ENCODE measurements at regions not wholly inside any gene's neighbourhood (a gene's known extent, or its start where the extent isn't known, plus 50 kb on each side); places are given as distances from the start of the nearest gene placed in this dataset.

DNA sequence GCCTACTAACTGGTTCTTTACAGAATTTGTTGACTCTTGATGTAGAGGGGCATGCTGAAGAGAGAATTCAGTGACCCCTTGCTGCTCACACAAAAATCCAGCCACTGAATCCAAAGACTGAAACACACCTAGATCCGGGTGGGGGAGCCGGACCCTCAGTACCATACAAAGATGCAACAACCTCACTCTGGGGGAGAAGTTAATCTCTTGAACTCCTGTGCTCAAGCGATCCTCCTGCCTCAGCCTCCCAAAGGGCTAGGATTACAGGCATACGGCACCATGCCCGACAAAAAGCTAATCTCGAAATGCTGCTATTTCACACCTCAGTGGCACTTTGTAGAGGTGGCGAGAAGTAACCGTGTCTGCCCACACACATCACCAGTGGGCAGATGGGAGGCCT, 88.8 kb upstream of the HELT start:
- no peak for ATAC-seq
- Histone ChIP-seq H3K4me1 (no peaks in the 10 kb centered on the region), H3K36me3 (replicated peaks in 1 of 2; ENCODE audit: insufficient read depth in 1 of 2, low read depth in 2 of 2) (no peaks in the 10 kb centered on the region), H3K27me3 (no peaks in the 10 kb centered on the region), H3K4me3 (no peak overlapping the region), H3K9me3 (no peaks in the 10 kb centered on the region), H3K27ac (no peak overlapping the region)
- intact Hi-C loops (cut with DNase I) = no loop called here
- 91 to 95% methylated on average over 8 of the region's 8 CpGs for whole genome bisulfite sequencing, 2 donors
- no peak for DNase-seq
- no peak for TF ChIP-seq POLR2A (IDR thresholded peaks at IDR 0.05)
- TF ChIP-seq, protein P1, sequence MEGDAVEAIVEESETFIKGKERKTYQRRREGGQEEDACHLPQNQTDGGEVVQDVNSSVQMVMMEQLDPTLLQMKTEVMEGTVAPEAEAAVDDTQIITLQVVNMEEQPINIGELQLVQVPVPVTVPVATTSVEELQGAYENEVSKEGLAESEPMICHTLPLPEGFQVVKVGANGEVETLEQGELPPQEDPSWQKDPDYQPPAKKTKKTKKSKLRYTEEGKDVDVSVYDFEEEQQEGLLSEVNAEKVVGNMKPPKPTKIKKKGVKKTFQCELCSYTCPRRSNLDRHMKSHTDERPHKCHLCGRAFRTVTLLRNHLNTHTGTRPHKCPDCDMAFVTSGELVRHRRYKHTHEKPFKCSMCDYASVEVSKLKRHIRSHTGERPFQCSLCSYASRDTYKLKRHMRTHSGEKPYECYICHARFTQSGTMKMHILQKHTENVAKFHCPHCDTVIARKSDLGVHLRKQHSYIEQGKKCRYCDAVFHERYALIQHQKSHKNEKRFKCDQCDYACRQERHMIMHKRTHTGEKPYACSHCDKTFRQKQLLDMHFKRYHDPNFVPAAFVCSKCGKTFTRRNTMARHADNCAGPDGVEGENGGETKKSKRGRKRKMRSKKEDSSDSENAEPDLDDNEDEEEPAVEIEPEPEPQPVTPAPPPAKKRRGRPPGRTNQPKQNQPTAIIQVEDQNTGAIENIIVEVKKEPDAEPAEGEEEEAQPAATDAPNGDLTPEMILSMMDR (IDR thresholded peaks at IDR 0.05) = no peak

DNA sequence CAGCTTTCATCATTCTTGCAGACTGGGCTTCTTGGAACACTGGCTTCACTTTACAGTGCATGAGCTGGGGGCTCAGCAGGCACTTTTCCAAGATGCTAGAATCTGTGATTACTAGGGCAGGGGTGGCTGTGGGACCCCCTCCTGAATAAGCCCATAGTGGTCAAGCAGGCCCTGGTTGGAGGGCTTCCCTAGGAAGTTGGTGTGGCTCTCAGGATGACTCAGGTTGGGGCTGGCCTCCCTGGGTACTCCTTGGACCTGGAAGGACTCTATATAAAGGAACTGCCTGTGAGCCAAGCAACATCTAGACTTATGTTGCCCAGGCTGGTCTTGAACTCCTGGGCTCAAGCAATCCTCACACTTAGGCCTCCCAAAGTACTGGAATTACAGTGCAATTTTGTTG, 88.3 kb upstream of the HELT start:
- Histone ChIP-seq H3K4me1 (no peaks in the 10 kb centered on the region), H3K9me3 (no peaks in the 10 kb centered on the region), H3K27me3 (no peaks in the 10 kb centered on the region), H3K4me3 (no peak overlapping the region), H3K36me3 (replicated peaks in 1 of 2; ENCODE audit: insufficient read depth in 1 of 2, low read depth in 2 of 2) (no peaks in the 10 kb centered on the region), H3K27ac (no peak overlapping the region)
- DNase-seq (no peak), ATAC-seq (no peak)
- TF ChIP-seq, protein P1 (IDR thresholded peaks at IDR 0.05) = no peak
- TF ChIP-seq POLR2A (IDR thresholded peaks at IDR 0.05) = no peak
- intact Hi-C loops (cut with DNase I) = no loop called here

DNA sequence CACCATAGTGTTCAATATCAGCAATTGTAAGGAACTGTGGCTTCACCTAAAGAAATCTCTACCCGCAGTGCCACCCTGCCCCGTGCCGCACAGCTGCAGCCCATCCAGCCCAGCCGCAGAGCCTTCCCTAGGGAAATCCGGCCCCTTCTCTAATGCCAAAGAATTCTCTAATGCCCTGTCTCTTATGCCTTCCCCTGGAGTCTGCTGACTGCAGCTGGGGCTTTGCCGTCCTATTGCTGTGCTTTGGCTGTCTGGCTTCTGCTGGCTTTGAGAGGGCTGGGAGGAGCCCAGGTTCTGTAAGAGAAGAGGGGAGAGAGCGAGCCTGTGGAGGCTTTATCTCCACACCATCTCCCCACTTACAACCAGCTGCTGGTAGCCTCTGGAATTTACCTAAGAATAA, 85.9 kb upstream of the HELT start:
- Histone ChIP-seq H3K36me3 (replicated peaks in 1 of 2; ENCODE audit: insufficient read depth in 1 of 2, low read depth in 2 of 2) (no peaks in the 10 kb centered on the region), H3K27me3 (no peaks in the 10 kb centered on the region), H3K27ac (no peak overlapping the region), H3K9me3 (no peaks in the 10 kb centered on the region), H3K4me3 (no peak overlapping the region), H3K4me1 (peaks cover 9% of the 10 kb centered on the region)
- no peak for TF ChIP-seq POLR2A (IDR thresholded peaks at IDR 0.05)
- TF ChIP-seq, protein P1 (IDR thresholded peaks at IDR 0.05) = no peak
- ATAC-seq (no peak), DNase-seq (no peak)
- intact Hi-C loops (cut with DNase I) = no loop called here
- 68 to 83% methylated on average over 7 of the region's 7 CpGs for WGBS, 2 donors

DNA sequence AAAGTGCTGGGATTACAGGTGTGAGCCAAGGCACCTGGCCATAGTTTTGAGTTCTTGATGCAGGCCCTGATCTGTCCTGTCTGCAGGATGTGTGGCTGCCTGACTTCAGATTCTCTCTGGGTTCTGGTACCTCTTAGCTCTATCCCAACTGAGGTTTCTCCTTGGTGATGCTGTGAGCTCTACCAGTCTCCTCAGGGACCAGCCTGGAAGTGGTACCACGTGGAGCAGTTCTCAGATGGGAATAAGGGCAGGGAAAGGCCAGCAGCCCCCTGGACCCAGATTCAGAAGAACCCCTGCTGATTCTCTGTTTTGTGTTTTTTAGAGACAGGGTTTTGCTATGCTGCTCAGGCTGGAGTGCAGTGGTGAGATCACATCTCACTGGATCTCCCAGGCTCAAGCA, 85.0 kb upstream of the HELT start:
- ATAC-seq (no peak), DNase-seq (no peak)
- Histone ChIP-seq H3K4me1 (peaks cover 11% of the 10 kb centered on the region), H3K4me3 (no peak overlapping the region), H3K9me3 (no peaks in the 10 kb centered on the region), H3K27me3 (no peaks in the 10 kb centered on the region), H3K27ac (no peak overlapping the region), H3K36me3 (replicated peaks in 1 of 2; ENCODE audit: insufficient read depth in 1 of 2, low read depth in 2 of 2) (no peaks in the 10 kb centered on the region)
- WGBS, 2 donors = 63 to 71% methylated on average over 1 of the region's 1 CpG
- intact Hi-C loops (cut with DNase I) = no loop called here
- TF ChIP-seq, protein P1 (IDR thresholded peaks at IDR 0.05) = no peak
- no peak for TF ChIP-seq POLR2A (IDR thresholded peaks at IDR 0.05)

DNA sequence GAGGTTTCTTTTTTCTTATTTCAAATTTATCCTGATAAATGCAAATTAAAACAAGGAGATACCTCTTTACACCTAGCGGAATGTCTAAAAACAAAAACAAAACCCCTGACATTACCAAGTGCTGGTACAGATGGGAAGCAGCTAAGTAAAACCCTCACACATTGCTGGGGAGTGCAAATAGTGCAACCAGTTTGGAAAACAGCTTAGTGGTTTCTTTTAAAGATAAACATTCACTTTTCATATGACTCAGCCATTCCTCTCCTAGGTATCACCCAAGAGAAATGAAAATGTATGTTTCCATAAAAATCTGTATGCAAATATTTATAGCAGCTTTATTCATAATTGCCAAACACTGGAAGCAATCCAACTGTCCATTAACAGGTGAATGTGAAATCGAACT, 84.1 kb upstream of the HELT start:
- Histone ChIP-seq H3K36me3 (replicated peaks in 1 of 2; ENCODE audit: insufficient read depth in 1 of 2, low read depth in 2 of 2) (no peaks in the 10 kb centered on the region), H3K27ac (no peak overlapping the region), H3K4me1 (peaks cover 11% of the 10 kb centered on the region), H3K4me3 (no peak overlapping the region), H3K9me3 (no peaks in the 10 kb centered on the region), H3K27me3 (no peaks in the 10 kb centered on the region)
- TF ChIP-seq POLR2A (IDR thresholded peaks at IDR 0.05) = no peak
- TF ChIP-seq, protein P1 (IDR thresholded peaks at IDR 0.05) = no peak
- DNase-seq (no peak), ATAC-seq (no peak)
- intact Hi-C loops (cut with DNase I) = no loop called here
- 83 to 85% methylated on average over 2 of the region's 2 CpGs for WGBS, 2 donors

Measured in body of pancreas (tissue), 4 donors.